LHCN-M2 (cell line): ENCODE measurements at regions not wholly inside any gene's neighbourhood (a gene's known extent, or its start where the extent isn't known, plus 50 kb on each side); places are given as distances from the start of the nearest gene placed in this dataset.

Experiments
- DNase-seq: peaks from one replicate; pipeline ENCODE4 v3.0.0-alpha.2; 2012; ENCODE audit warnings: low read depth

DNA sequence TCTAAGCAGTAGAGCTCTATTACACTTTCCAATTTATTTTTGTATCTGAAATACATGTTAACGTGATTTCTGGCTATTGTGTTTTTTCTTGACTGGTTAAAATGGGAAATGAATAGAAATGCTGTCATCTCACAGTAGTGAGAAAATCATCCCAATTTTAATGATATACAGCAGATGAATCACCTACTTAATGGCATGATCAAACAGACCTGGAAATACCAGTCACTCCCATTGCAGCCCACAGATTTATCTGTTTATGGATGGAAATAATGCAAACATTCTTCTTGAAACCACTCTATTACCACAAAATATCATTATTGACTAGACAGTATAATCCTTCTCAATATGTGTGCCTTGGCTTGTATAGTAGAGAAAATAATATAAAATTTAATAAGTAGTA lies 497.8 kb upstream of the ADAMTS5 start:
- DNase-seq, result no peak

GRCh38 chr21:27462726-27463125 lies 495.8 kb upstream of the ADAMTS5 start:
- no peak for DNase-seq

DNA sequence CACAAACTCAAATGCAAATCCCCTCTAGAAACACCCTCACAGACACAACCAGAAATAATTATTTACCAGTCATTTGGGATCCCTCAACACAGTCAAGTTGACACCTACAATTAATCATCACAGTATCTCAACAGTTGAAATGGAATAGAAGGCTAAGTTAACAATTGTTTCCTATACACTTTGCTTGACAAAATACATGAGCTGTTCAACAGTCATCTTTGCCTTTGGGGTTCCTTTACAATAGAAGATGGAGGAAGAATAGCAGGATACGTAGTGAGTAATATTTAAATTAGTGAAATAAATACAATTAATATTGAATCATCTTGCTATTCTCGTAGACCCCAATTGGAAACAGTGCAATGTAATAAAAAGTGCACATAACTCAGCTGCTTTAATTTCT lies 487.3 kb upstream of the ADAMTS5 start:
- no peak for DNase-seq

GRCh38 chr21:27451116-27451515 lies 484.2 kb upstream of the ADAMTS5 start:
- DNase-seq, result no peak

GRCh38 chr21:27450216-27450615 lies 483.3 kb upstream of the ADAMTS5 start:
- DNase-seq, result peak; percentile 60

DNA sequence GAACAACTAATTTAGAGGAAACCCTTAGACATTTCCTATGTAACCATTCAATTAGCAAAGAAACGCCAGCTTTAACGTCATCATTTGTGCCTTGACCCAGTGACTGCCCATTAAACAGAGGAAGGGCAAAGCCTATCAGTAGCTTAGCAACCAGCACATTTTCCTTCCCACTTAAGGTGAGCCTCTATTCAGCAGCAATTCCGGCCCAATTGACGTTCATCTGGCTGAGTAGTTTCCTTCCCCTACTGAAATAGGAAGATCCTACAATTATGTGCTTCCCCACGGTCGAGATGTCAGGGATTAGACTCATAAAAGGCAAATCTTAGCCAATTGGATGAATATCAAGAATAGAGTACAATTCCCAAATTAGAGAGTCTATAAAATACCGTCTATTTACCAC lies 482.1 kb upstream of the ADAMTS5 start:
- no peak for DNase-seq

DNA sequence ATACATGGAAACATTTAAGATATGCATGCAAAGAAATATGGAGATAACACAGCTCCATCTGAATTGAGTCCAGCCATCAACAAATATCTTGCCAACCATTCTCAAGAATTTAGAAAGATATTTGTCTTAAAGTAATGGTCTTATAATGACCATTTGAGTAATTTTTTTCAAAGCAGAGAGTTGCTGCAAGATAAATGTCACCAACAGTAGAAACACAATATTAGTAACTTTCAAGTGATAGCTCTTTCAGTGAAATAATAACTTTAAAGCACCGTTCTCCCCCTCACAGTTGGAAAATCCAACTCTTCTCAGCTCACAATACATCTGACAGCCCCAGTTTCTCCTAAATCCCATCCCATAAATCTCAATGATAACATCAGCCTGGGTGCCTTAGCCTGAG lies 481.0 kb upstream of the ADAMTS5 start:
- no peak for DNase-seq

DNA sequence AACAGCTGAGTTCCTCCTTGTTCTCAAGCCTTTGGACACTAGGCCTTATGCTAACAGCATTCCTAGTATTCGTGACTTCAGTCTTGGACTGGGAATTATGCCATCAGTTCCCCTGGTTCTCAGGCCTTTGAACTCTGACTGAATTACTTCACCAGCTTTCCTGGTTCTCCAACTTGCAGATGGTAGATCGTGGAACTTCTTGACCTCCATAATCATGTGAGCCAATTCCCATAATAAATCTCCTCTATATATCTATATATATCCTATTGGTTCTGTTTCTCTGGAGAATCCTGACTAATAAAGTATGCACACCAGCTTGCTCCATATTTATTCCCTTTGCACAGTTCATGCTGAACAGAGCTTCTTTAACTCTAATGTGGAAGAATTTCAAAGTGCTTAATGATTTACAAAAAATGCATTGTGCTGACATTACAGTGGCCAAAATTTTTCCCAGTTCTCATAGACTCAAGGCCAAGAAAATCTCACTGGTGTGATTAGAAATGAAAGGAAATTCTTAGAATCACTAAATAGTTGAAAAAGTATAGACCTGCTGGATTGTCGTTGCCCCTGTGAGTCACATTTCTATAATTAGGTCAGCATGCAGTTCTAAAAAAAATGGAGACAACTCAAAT lies 462.9 kb upstream of the ADAMTS5 start:
- peak; percentile 58 for DNase-seq

DNA sequence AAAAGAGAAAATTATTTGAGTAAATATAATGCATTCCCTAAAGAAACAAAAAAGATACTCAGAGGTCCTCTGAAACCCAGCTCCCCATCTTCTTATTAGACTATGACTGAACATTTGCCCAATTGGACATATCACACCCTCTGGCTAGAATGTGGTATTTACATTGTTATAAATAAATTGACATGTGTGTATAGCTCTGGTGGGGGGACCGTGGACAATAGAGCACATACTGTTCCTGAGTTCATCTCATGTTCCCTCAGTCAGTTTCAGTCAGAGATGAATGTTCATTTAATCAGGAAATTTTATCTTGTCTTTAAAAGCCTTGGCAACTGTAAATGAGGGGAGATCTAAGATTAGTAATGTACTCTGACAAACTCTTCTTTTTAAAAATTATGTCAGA lies 459.3 kb upstream of the ADAMTS5 start:
- peak; percentile 79 for DNase-seq

DNA sequence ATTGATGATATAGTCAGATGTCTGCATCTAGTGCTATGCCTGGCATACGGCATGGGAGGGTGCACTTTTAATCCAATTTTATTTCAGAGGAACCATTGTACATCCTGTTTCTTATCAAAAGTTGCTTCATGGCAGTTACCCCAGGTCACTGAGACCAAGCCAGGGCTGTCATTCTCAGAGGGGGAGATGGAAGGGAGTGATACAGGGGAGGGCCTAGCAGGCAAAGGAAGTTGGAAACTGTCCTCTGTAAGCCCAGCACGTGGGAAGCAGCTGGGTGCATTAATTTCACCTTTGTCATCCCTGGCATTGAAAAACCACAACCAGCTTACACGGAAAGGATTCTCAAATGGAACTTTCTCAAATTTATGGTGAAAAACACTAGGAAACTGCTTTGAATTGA lies 458.7 kb upstream of the ADAMTS5 start:
- DNase-seq, result peak; percentile 98

GRCh38 chr21:27425172-27425571 lies 458.3 kb upstream of the ADAMTS5 start:
- peak; percentile 73 for DNase-seq

DNA sequence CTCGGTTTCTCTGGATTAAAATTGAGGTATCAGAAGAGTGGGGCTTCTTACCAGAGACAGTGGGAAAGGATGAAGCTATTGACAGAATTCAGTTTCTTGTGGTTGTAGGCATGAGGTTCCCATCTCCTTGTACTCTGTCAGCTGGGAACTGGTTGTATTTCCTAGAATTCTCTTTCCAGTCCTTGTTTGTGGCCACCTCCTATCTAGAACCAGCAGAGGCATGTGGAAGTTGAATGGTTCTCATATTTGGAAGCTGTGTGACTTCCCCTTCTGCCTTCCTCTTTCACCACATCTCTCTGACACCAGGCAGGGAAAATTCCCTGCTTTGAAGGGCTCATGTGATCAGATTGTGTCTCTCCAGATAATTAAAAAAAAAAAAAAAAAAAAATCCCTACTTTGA lies 457.7 kb upstream of the ADAMTS5 start:
- peak; percentile 51 for DNase-seq

GRCh38 chr21:27423906-27424595 lies 457.2 kb upstream of the ADAMTS5 start:
- peak; percentile 67 for DNase-seq

DNA sequence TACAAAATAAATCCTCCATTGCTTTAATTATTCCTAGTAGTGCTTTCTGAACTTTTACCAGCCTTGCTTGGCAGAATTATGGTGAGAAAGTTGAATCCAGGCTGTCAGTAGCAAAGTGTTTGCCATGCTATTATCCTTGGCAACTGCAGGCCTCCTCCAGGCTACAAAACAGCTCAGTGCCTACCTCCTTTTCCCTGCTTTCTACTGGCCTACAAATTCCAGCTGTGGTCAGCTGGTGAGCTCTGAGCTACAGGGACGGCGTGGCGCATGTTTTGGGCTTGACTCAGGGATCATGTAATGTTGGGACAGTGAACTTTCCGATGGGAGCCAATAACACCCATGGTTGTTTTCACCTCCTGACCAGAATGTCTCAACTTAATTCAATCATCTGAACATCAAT lies 456.1 kb upstream of the ADAMTS5 start:
- peak; percentile 99 for DNase-seq

DNA sequence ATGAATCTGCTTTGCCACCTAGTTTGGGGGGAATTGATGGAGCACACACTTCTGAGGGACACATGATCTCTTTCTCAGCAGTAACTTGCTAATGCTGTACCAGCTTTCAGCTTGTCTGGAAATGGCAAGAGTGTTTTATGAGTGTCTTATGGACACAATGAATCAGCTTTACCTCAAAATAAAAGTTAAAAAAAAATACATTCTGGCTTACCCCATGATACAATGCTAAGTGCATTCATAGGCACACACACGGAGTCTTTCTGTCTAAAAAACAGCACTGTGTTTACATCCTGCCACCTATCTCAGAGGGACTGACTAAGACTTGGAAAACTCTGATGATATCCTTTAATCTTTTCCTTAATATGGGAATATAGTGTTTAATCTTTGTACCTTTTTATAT lies 455.5 kb upstream of the ADAMTS5 start:
- peak; percentile 59 for DNase-seq

DNA sequence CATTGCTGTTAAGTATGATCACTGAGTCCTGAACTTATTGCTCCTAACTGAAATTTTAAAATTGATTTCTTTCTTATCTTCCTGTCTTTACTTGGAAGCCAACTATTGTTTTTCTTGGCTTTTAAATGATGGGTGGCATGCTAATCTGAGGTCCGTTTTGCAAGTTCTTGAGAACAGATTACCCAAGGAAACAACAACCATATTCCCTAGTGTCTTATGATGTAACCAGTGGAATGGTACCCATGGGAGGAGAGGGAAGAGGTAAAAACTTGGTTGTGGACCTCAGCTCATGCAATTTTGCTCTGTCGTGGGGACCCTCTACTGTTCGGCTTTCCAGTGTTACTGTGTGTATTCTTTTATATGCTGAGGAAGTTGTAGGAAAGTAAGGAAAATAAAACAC lies 454.8 kb upstream of the ADAMTS5 start:
- peak; percentile 61 for DNase-seq

- DNase-seq, result no peak
Observed at GRCh38 chr21:27419153-27419552, 452.3 kb upstream of the ADAMTS5 start.

GRCh38 chr21:27418346-27418745 lies 451.5 kb upstream of the ADAMTS5 start:
- DNase-seq, result no peak

GRCh38 chr21:27412530-27412929 lies 445.6 kb upstream of the ADAMTS5 start:
- no peak for DNase-seq

GRCh38 chr21:27408826-27409225 lies 441.9 kb upstream of the ADAMTS5 start:
- no peak for DNase-seq

GRCh38 chr21:27407271-27407670 lies 440.4 kb upstream of the ADAMTS5 start:
- DNase-seq, result no peak

DNA sequence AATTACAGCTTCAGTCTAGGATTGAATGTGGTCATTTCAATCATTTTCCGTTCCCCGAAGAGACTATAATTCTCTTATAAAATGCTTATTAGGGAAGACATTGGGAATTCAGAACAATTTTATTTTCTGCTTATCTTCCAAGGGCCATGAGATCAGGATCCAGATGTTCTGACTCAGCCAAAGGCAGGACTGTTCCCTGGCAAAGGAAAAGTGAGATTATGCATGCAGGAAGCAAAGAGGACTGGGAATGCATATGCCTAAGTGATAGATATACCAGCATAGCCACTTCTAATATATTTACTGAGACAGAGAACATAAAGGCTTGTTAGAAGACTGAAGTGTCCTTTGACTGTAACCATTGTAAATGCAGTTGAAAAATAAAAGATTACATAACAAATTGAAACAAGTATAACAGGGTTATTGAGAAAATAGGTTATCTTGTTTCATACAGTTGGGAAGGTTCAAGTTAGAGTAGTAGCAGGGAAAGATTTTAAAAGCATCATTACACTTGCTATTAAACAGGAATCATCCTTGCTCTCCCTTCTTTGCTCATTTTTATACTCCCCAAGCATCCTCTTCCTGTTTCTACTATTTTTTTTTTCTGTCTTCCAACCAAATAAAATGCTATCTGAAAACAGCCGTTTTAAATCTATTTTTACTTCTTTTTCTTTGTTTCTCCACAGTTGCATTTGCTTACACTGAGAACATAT lies 439.6 kb upstream of the ADAMTS5 start:
- DNase-seq, result peak; percentile 37

- no peak for DNase-seq
Observed at GRCh38 chr21:27403011-27403410, 436.1 kb upstream of the ADAMTS5 start.
